GM18502 (cell line): ENCODE measurements at regions not wholly inside any gene's neighbourhood (a gene's known extent, or its start where the extent isn't known, plus 50 kb on each side); places are given as distances from the start of the nearest gene placed in this dataset.

Experiments
- ATAC-seq: cut with Tn5 transposase; IDR thresholded peaks from one replicate; pipeline ENCODE4 v1.9.1; 2021; ENCODE audit warnings: mild to moderate bottlenecking; ENCODE audit not compliant: unreplicated experiment, poor library complexity

GRCh38 chr20:51195419-51195901 is 172.6 kb upstream of the KCNG1 start:
- ATAC-seq: no peak

- ATAC-seq: no peak
Observed at GRCh38 chr20:51193066-51193772, 170.3 kb upstream of the KCNG1 start.

GRCh38 chr20:51190783-51191180 is 167.9 kb upstream of the KCNG1 start:
- ATAC-seq: no peak

GRCh38 chr20:51189814-51190782 is 167.2 kb upstream of the KCNG1 start:
- no peak for ATAC-seq

GRCh38 chr20:51188941-51189340 is 166.0 kb upstream of the KCNG1 start:
- no peak for ATAC-seq

- no peak for ATAC-seq
Observed at GRCh38 chr20:51187261-51187660, 164.4 kb upstream of the KCNG1 start.

- ATAC-seq: no peak
Observed at GRCh38 chr20:51185861-51186260, 163.0 kb upstream of the KCNG1 start.

GRCh38 chr20:51185277-51185676 is 162.4 kb upstream of the KCNG1 start:
- no peak for ATAC-seq

GRCh38 chr20:51184289-51184688 is 161.4 kb upstream of the KCNG1 start:
- ATAC-seq: no peak

GRCh38 chr20:51183451-51183850 is 160.5 kb upstream of the KCNG1 start:
- ATAC-seq: no peak

- ATAC-seq: no peak
Observed at GRCh38 chr20:51182571-51182970, 159.7 kb upstream of the KCNG1 start.

GRCh38 chr20:51178153-51178552 is 155.2 kb upstream of the KCNG1 start:
- ATAC-seq: no peak

GRCh38 chr20:51176876-51177275 is 154.0 kb upstream of the KCNG1 start:
- ATAC-seq: no peak

- no peak for ATAC-seq
Observed at GRCh38 chr20:51176446-51176845, 153.5 kb upstream of the KCNG1 start.

GRCh38 chr20:51175724-51176123 is 152.8 kb upstream of the KCNG1 start:
- no peak for ATAC-seq

- no peak for ATAC-seq
Observed at GRCh38 chr20:51175156-51175555, 152.2 kb upstream of the KCNG1 start.

GRCh38 chr20:51174536-51174935 is 151.6 kb upstream of the KCNG1 start:
- ATAC-seq: no peak

- ATAC-seq: no peak
Observed at GRCh38 chr20:51172558-51173428, 149.9 kb upstream of the KCNG1 start.

- no peak for ATAC-seq
Observed at GRCh38 chr20:51171141-51171540, 148.2 kb upstream of the KCNG1 start.

GRCh38 chr20:51169813-51170212 is 146.9 kb upstream of the KCNG1 start:
- ATAC-seq: no peak
